H54 (cell line): ENCODE measurements at regions not wholly inside any gene's neighbourhood (a gene's known extent, or its start where the extent isn't known, plus 50 kb on each side); places are given as distances from the start of the nearest gene placed in this dataset.
A peak's percentile ranks its signal among the peaks of the same experiment; 100 is the strongest.

ENCODE experiments used
- DNase-seq: peaks from one replicate; pipeline ENCODE4 v3.0.0; 2011; ENCODE audit warnings: low spot score, mixed read lengths; ENCODE audit not compliant: insufficient read length
- FAIRE-seq: peaks from 3 replicates; lab custom pipeline; 2011; peaks lifted over from hg19 to GRCh38; lab: Jason Lieb, UNC
- POLR2A ChIP-seq: IDR thresholded peaks from 2 replicates; pipeline ENCODE4 v1.6.1; 2011; ENCODE audit warnings: low read depth, mild to moderate bottlenecking, low read length

DNA sequence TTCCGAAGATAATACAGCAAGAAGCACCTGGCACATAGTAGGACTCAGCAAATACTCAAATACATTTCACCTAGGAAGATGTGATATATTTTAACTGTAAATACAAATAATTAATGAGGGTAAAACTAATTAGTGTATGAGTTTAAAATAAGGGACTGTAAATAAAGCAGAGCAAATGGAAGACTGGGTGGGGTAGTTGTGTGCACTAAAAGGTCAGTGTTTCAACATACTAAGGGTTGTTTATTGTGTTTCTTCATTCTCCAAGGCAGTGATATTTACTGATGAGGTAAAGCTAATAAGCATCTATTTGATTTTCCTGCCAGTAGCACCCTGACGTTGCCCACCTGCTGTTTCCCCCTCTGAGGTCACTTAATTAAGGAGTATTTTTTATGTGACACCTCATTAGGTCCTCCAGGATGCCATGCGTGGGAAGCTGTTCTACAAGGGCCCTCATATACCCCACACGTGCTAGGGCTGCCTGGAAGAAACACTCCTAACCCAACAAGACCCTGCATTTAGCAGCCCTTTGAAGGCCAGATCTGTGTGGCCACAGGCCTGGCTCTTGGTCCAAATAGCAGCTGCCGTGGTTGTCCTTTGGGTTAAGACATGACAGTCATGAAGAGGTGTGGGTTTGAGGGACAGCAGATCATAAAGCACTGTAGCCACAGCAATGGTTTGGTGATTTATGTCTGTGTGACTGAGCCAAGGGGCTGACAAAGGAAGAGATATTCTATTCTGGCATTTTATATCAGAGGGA, 97.5 kb upstream of the RPS23 start:
- no peak for DNase-seq
- FAIRE-seq: no peak
- no peak for TF ChIP-seq POLR2A

DNA sequence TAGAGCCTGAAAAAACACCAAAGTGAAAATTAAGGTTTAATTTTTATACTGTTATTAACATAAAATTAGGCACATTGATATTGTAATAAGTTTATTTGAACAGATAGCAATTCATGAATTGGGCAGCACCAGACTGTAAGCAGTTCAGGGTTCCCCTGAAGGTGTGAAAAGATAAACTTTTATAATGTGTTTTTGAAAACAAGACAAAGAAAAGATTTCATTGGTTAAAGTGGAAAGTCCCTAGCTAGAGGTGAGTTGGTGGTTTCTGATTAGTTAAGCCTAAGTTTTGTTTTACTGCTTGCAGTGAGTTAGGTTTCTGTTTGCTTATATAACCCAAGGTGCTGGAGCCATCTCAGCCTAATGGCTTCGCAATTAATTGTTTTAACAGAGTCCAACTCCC, 96.5 kb upstream of the RPS23 start:
- no peak for TF ChIP-seq POLR2A
- DNase-seq (no peak), FAIRE-seq (no peak)

DNA sequence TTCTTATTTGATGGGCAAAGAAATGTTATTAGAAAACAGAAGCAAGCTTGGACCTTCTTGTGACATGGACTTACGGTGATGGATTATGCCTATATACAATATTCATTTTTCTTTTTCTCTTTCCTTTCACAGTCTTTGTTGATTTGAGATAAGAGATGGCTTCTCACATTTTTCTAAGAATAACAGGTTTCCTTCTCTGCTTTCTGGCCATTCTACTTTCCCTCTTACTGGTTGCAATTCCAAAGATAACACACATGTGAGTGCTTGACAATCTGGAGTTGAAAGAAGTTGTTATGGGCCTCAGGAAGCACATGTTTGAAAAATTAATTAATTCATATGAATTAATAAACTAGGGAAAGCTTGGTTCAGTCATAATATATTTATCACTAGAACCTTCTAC, 89.8 kb upstream of the RPS23 start:
- no peak for TF ChIP-seq POLR2A
- no peak for DNase-seq
- FAIRE-seq: no peak

DNA sequence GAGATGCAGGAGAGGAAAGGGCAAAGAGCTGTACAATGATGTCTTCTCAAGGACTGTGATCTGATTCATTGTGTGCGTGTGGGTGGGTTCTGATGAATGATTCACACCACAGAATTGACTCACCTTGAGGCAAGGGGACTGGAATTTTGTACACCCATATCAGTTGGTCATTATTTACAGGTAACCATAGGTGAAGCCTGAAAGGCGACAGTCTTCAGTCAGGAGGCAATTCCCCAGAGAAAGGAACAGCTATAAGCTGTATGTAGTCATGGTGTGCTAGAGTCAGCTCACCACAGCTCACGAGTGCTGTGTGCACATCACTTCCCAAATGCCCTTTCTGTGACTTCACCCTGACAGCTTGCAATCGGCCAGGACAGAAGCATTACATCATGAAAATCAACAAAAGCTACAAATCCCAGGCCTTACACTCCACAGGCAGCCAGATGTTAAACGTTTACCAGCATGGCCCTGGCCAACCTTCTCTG, 87.6 kb upstream of the RPS23 start:
- DNase-seq: no peak
- FAIRE-seq: no peak
- no peak for TF ChIP-seq POLR2A

DNA sequence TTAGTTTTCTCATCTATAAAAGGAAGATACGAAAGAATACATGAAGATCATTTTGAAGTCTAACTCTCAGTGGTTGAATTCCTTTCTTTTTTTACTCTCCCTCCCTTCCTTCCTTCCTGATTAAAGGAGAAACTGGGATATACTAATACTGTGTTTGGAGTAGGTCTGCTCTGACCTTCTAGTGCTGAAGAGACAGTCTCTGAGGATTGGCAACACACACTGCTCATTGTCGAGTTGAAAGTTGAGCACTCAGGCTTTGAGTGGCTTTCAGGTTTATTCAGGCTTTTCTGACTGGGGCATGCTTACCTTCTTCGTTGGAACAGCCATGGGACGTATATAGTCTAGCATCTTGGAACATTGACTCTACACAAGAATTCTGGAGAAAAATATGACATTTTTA, 86.9 kb upstream of the RPS23 start:
- FAIRE-seq: no peak
- no peak for TF ChIP-seq POLR2A
- no peak for DNase-seq

DNA sequence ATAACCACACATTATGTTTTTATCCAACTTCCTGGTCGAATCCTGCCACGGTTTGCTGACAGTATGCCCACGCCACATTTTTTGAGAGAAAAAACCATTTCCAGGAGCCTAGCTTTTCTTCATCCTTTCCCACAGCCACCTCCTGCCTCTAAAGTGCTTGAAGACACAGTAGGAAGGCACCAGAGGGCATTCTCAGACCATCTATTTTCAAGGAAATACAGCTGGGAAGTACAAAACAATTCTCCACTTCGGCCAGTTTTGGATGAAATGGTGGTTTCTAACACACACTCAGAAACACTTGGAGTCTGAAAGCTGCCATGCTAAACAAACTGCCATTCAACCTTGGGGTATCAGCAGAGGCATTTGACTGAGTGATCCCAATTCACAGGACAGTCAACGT, 86.3 kb upstream of the RPS23 start:
- no peak for TF ChIP-seq POLR2A
- DNase-seq (no peak), FAIRE-seq (no peak)

DNA sequence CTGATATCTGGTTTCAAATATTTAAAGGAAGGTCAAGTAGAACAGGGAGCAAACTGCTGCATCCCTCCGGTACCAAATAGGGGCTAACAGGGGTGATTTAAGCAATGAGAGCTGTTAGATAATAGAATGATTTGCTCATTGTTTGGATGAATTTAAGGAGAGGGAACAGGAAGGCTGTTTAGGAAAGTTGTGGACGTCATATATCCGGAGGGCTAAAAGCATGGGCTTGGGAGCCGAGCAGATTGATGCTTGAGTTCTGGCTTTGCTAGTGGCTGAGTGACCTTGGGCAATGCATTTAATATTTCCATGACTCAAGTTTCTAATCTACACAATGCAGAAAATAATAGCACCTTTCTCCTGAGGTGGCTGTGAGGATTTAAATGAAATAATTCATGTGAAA, 85.4 kb upstream of the RPS23 start:
- DNase-seq (no peak), FAIRE-seq (no peak)
- TF ChIP-seq POLR2A: no peak

DNA sequence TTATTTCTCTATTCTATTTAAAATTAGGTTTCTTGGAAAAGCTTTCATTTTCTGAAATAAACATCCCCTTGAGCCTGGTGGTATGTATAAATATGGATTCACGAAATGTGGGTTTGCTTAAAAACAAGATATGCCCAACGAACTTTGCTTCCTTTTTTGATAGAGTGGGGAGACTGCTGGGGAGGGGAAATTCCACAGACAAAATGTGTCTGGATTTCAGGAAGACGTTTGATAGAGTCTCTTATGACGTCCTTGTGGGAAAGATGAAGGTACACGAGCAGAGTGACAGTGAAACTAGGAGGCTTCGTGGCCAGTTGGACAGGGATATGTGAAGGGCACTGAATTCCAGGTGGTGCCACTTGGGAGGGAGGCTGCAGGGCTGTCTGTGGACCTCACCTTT, 84.5 kb upstream of the RPS23 start:
- DNase-seq: no peak
- no peak for TF ChIP-seq POLR2A
- FAIRE-seq: no peak

DNA sequence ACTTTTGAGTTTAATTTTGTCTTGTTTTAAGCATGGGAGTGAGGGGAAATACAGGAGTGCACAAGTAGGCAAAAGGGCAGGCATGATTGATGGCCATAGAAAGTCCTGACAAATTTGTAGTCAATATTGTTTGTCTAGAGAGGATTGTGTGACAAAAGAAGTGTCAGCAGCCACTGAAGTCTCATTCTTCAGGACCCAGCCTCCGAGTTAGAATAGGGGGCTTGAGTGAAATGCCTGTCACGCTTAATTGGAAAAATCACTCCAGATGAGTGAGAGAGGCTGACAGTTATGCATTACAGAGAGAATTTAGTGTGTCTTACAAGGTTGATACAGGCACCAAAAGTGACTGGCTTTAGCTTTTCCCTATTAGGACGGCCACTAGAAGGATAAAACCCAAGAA, 81.9 kb upstream of the RPS23 start:
- DNase-seq: no peak
- no peak for TF ChIP-seq POLR2A
- no peak for FAIRE-seq

DNA sequence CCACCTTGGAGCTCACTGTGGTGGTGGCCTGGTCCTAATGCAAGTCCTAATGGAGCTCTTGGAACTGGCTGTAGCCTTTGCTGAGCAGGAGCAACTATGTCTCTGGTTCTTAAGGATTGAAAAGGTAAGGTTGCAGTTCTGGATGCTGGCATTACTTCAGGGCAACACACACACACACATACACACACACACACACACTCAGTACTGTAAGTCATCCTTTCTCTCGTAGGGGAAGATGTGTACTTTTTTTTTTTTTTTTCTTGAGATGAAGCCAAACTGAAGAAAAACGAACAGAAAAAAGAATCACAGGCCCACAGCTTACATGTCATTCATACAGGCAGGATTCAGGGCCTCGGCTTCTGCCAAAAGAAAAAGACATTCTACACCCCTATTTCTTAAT, 81.1 kb upstream of the RPS23 start:
- FAIRE-seq (no peak), DNase-seq (no peak)
- no peak for TF ChIP-seq POLR2A

DNA sequence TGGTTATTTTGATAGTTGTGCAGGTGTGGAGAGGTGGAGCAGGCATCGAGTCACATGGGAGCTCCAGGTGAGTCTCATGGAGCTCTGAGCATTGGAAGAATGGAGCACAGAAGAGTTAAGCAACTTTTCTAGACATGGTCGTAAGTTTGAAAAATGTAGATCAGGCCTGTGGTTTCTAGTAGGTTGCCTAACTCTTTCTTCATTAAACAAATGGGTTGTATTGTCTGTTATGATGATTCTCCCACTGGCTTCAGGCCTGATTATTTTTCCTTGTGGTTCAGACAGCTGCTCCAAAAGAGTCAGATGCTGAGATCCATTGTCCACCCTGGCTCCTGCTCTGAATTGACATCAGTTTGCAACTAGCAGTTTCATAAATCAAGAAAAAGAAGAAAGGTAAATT, 80.3 kb upstream of the RPS23 start:
- TF ChIP-seq POLR2A: no peak
- FAIRE-seq: no peak

DNA sequence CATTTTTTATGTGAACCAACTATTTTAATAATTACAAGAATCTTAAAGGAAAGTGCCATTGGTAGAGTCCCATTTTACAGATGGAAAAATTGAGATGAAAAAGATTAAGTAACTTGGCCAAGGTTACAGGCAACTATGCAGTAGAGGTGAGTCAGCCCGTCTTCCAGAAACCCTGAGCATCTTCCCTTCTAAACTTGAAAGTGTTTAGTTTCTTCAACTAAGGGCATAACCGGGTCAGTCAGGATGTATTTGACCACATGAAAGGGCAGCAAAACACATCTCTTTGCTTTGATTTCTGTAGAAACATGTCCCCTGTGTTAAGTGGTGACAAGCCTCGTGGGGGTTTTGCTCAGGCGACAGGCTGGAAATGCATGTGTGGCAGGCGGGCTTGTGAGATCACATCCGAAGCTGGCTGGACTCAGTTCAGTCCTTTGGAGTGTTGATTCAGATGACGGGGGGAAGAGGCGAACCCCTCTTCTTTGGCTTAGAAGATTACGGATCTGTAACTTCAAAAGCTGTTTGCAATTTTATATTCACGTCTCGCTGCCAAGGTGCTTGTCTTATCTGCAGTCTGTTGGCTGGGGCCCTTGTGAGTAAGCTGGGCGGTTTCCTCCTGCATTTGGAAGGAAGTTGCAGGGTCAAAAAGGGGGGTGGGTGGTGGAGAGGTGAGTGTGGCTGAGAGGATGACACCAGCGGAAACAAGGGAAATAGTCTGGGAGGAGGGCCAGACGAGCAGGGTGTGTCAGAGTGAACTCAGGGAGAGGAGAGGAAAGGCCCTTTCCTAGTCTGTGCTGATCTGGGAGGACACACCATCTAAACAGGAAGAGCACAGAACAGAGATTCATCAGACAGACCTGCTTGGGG, 78.9 kb upstream of the RPS23 start:
- FAIRE-seq (peak; percentile 94), DNase-seq (peak; percentile 79)
- no peak for TF ChIP-seq POLR2A

More for the DNA sequence above, 80.3 kb upstream of the RPS23 start:
- no peak for DNase-seq

DNA sequence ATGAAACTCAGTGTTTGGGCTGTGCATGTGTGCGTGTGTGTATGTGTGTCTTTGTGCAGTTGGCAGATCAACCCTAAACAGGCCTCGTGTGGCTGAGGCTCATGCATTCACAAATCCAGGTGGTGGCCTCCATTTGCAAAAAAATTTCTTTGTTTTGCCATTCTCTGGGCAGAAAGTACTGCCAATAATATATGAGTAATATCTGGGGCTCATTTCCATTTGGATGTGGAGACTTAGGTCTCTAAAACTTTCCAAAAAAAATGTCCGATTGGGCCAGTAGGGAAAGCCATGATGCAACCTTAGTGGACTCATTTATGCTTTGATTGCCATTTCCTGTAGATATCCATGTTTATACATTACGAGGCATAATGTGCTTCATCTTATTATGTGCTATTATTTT, 77.9 kb upstream of the RPS23 start:
- TF ChIP-seq POLR2A: no peak
- DNase-seq (no peak), FAIRE-seq (no peak)

DNA sequence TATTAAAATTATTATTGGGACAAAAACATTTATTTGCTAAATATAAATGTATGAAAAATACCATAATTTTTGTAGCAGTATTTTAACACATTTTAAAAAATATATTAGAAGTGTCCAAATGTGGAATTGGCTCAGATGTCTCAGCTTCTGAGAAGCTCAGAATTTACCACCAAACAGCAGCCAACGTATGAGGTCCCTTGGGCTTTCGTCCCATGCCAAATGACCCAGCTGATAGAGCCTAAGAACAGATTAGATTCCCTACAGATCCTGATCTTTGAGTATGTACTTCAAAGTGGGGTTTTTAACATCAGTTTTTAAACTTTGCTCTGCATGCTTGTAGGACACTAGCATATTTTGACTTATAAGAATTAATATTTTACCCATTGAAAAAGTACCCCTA, 77.3 kb upstream of the RPS23 start:
- no peak for TF ChIP-seq POLR2A
- no peak for FAIRE-seq
- no peak for DNase-seq
